ENCODE measurements at regions not wholly inside any gene's neighbourhood (a gene's known extent, or its start where the extent isn't known, plus 50 kb on each side); places are given as distances from the start of the nearest gene placed in this dataset.

GRCh38 chr3:70854108-70854507, 541.7 kb upstream of the MDFIC2 start:
- TF ChIP-seq CTCF (IDR thresholded peaks at IDR 0.05; ENCODE audit: insufficient read depth, low read length, poor library complexity, severe bottlenecking): no peak
- Histone ChIP-seq H3K4me3 (ENCODE audit: low read depth, low read length) (no peak overlapping the region), H3K27me3 (ENCODE audit: control insufficient read depth, insufficient read depth, low read length) (no peaks in the 10 kb centered on the region), H3K36me3 (ENCODE audit: control insufficient read depth, insufficient read depth, low read length) (no peaks in the 10 kb centered on the region)
- DNase-seq (ENCODE audit: low read depth): no peak

GRCh38 chr3:70853161-70853944, 540.9 kb upstream of the MDFIC2 start:
- no peak for DNase-seq (ENCODE audit: low read depth)
- H3K27me3 ChIP-seq (ENCODE audit: control insufficient read depth, insufficient read depth, low read length): no peaks in the 10 kb centered on the region
- TF ChIP-seq CTCF (IDR thresholded peaks at IDR 0.05; ENCODE audit: insufficient read depth, low read length, poor library complexity, severe bottlenecking): no peak

GRCh38 chr3:70849911-70850699, 537.7 kb upstream of the MDFIC2 start:
- H3K4me3 ChIP-seq (ENCODE audit: low read depth, low read length): no peak overlapping the region
- no peak for TF ChIP-seq CTCF (IDR thresholded peaks at IDR 0.05; ENCODE audit: insufficient read depth, low read length, poor library complexity, severe bottlenecking)
- no peaks in the 10 kb centered on the region for H3K36me3 ChIP-seq (ENCODE audit: control insufficient read depth, insufficient read depth, low read length)
- DNase-seq (ENCODE audit: low read depth): no peak
- H3K27me3 ChIP-seq (ENCODE audit: control insufficient read depth, insufficient read depth, low read length): no peaks in the 10 kb centered on the region

More at GRCh38 chr3:70853161-70853944, 540.9 kb upstream of the MDFIC2 start:
- Histone ChIP-seq H3K36me3 (ENCODE audit: control insufficient read depth, insufficient read depth, low read length) (no peaks in the 10 kb centered on the region), H3K4me3 (ENCODE audit: low read depth, low read length) (no peak overlapping the region)

- H3K36me3 ChIP-seq (ENCODE audit: control insufficient read depth, insufficient read depth, low read length): no peaks in the 10 kb centered on the region
- no peaks in the 10 kb centered on the region for H3K27me3 ChIP-seq (ENCODE audit: control insufficient read depth, insufficient read depth, low read length)
- peak; percentile 41 for DNase-seq (ENCODE audit: low read depth)
- no peak for TF ChIP-seq CTCF (IDR thresholded peaks at IDR 0.05; ENCODE audit: insufficient read depth, low read length, poor library complexity, severe bottlenecking)
- no peak overlapping the region for H3K4me3 ChIP-seq (ENCODE audit: low read depth, low read length)
These were observed 527.9 kb upstream of the MDFIC2 start for GRCh38 chr3:70840106-70840870.

- Histone ChIP-seq H3K36me3 (ENCODE audit: control insufficient read depth, insufficient read depth, low read length) (no peaks in the 10 kb centered on the region), H3K27me3 (ENCODE audit: control insufficient read depth, insufficient read depth, low read length) (no peaks in the 10 kb centered on the region), H3K4me3 (ENCODE audit: low read depth, low read length) (no peak overlapping the region)
- no peak for TF ChIP-seq CTCF (IDR thresholded peaks at IDR 0.05; ENCODE audit: insufficient read depth, low read length, poor library complexity, severe bottlenecking)
- DNase-seq (ENCODE audit: low read depth): no peak
These were observed 521.0 kb upstream of the MDFIC2 start for GRCh38 chr3:70833239-70833960.
